Liver (tissue), 8 donors: ENCODE measurements at regions not wholly inside any gene's neighbourhood (a gene's known extent, or its start where the extent isn't known, plus 50 kb on each side); places are given as distances from the start of the nearest gene placed in this dataset.

Source experiments
- DNase-seq: peaks from one replicate; pipeline ENCODE4 v3.0.0-alpha.2; 2017; ENCODE audit warnings: low spot score
- H3K27ac ChIP-seq, 2 donors: one replicate each; pipeline ENCODE4 v1.7.0; 2013; ENCODE audit warnings: inconsistent platforms in 2 of 2, low read length in 2 of 2, control low read depth in 1 of 2, low read depth in 1 of 2, mild to moderate bottlenecking in 1 of 2
- H3K27me3 ChIP-seq, 4 donors: one replicate each; pipeline versions ENCODE4 v1.6.1 to v1.7.0; 2013; ENCODE audit warnings: low read length in 3 of 4, inconsistent platforms in 1 of 4, mild to moderate bottlenecking in 1 of 4, moderate library complexity in 1 of 4; ENCODE audit not compliant: control insufficient read depth in 4 of 4, insufficient read depth in 4 of 4
- H3K36me3 ChIP-seq, 4 donors: one replicate each; pipeline versions ENCODE4 v1.6.1 to v1.7.0; 2013; ENCODE audit warnings: low read length in 3 of 4, mild to moderate bottlenecking in 3 of 4, low read depth in 1 of 4, moderate library complexity in 1 of 4; ENCODE audit not compliant: control insufficient read depth in 4 of 4, insufficient read depth in 3 of 4
- H3K4me1 ChIP-seq, 4 donors: one replicate each; pipeline versions ENCODE4 v1.6.1 to v1.7.0; 2013; ENCODE audit warnings: low read length in 3 of 4, mild to moderate bottlenecking in 3 of 4, moderate library complexity in 1 of 4; ENCODE audit not compliant: control insufficient read depth in 4 of 4, insufficient read depth in 4 of 4
- H3K4me3 ChIP-seq, 3 donors: one replicate each; pipeline versions ENCODE4 v1.6.1 to v1.7.0; 2013; ENCODE audit warnings: low read length in 3 of 3, control low read depth in 1 of 3, low read depth in 1 of 3, mild to moderate bottlenecking in 1 of 3
- H3K9ac ChIP-seq, 2 donors: one replicate each; pipeline ENCODE4 v1.7.0; 2013; ENCODE audit warnings: low read length in 2 of 2, mild to moderate bottlenecking in 2 of 2, moderate library complexity in 2 of 2, control low read depth in 1 of 2, low read depth in 1 of 2
- H3K9me3 ChIP-seq, 4 donors: one replicate each; pipeline versions ENCODE4 v1.6.1 to v1.7.0; 2013; ENCODE audit warnings: low read length in 3 of 4; ENCODE audit not compliant: control insufficient read depth in 4 of 4
- ATF3 ChIP-seq: IDR thresholded peaks from 2 replicates; pipeline ENCODE4 v1.6.1; 2016; ENCODE audit warnings: antibody characterized with exemption
- CTCF ChIP-seq: fragments of 150-350 bp; IDR thresholded peaks from 2 replicates; pipeline ENCODE4 v1.5.1; 2017; ENCODE audit warnings: improper control_type of control experiment, low read depth, low read length; ENCODE audit not compliant: missing input control
- EGR1 ChIP-seq, 2 donors: IDR thresholded peaks; 2 replicates each; pipeline ENCODE4 v1.6.1; 2016 to 2018; ENCODE audit warnings: antibody characterized with exemption in 2 of 2, low read depth in 2 of 2
- FOXA1 ChIP-seq: IDR thresholded peaks from 2 replicates; pipeline ENCODE4 v1.6.1; 2016; ENCODE audit warnings: antibody characterized with exemption
- FOXA2 ChIP-seq: IDR thresholded peaks from 2 replicates; pipeline ENCODE4 v1.6.1; 2016; ENCODE audit warnings: antibody characterized with exemption
- GABPA ChIP-seq, 2 donors: IDR thresholded peaks in 1 of 2; conservative IDR thresholded peaks in 1 of 2; 2 replicates each; pipeline ENCODE4 v1.6.1; 2016; ENCODE audit warnings: antibody characterized with exemption in 2 of 2, mild to moderate bottlenecking in 1 of 2, moderate library complexity in 1 of 2
- HNF4A ChIP-seq, 2 donors: conservative IDR thresholded peaks; 2 replicates each; pipeline ENCODE4 v1.6.1; 2016; ENCODE audit warnings: antibody characterized with exemption in 2 of 2, mild to moderate bottlenecking in 2 of 2
- HNF4G ChIP-seq: IDR thresholded peaks from 2 replicates; pipeline ENCODE4 v1.6.1; 2016; ENCODE audit warnings: antibody characterized with exemption
- JUND ChIP-seq, 2 donors: IDR thresholded peaks; 2 replicates each; pipeline ENCODE4 v1.6.1; 2016; ENCODE audit warnings: antibody characterized with exemption in 2 of 2
- NR2F2 ChIP-seq: IDR thresholded peaks from 2 replicates; pipeline ENCODE4 v1.6.1; 2016; ENCODE audit warnings: antibody characterized with exemption
- RAD21 ChIP-seq, 2 donors: IDR thresholded peaks; 2 replicates each; pipeline ENCODE4 v1.6.1; 2016; ENCODE audit warnings: antibody characterized with exemption in 2 of 2, mild to moderate bottlenecking in 2 of 2
- REST ChIP-seq: IDR thresholded peaks from 2 replicates; pipeline ENCODE4 v1.6.1; 2016; ENCODE audit warnings: antibody characterized with exemption, mild to moderate bottlenecking
- RXRA ChIP-seq, 2 donors: IDR thresholded peaks; 2 replicates each; pipeline ENCODE4 v1.6.1; 2017 to 2018; ENCODE audit warnings: antibody characterized with exemption in 2 of 2, mild to moderate bottlenecking in 1 of 2
- SP1 ChIP-seq: IDR thresholded peaks from 2 replicates; pipeline ENCODE4 v1.6.1; 2018; ENCODE audit warnings: antibody characterized with exemption, mild to moderate bottlenecking
- TAF1 ChIP-seq: conservative IDR thresholded peaks from 2 replicates; pipeline ENCODE4 v1.6.1; 2016; ENCODE audit warnings: antibody characterized with exemption, mild to moderate bottlenecking
- YY1 ChIP-seq: IDR thresholded peaks from 2 replicates; pipeline ENCODE4 v1.6.1; 2016; ENCODE audit warnings: antibody characterized with exemption, mild to moderate bottlenecking
- WGBS: extraction: QIAGEN DNeasy Blood & Tissue Kit; methylation state at CpG from one replicate; pipeline ENCODE4 v1.1.7; 2013; 5-methylcytosine and 5-hydroxymethylcytosine counted together
- TF ChIP-seq, protein P1 (sequence below): IDR thresholded peaks from 2 replicates; pipeline ENCODE4 v1.6.1; 2016; ENCODE audit warnings: antibody characterized with exemption
- TF ChIP-seq, protein P2 (sequence below): IDR thresholded peaks from 2 replicates; pipeline ENCODE4 v1.6.1; 2016; ENCODE audit warnings: antibody characterized with exemption
- donor health status: healthy.
- donor health status: healthy.
- donor health status: healthy.
- donor health status: healthy.
- donor health status: healthy.

GRCh38 chr14:89507926-89508460 lies 91.0 kb upstream of the FOXN3 start:
- TF ChIP-seq HNF4A (conservative IDR thresholded peaks at IDR 0.05) (no peak), NR2F2 (no peak), JUND (IDR thresholded peaks at IDR 0.05) (no peak), FOXA2 (no peak), RAD21 (IDR thresholded peaks at IDR 0.05) (no peak), GABPA (IDR thresholded peaks at IDR 0.05 in 1 of 2, conservative IDR thresholded peaks at IDR 0.05 in 1 of 2) (no peak), FOXA1 (no peak), RXRA (IDR thresholded peaks at IDR 0.05) (no peak), TAF1 (no peak), SP1 (no peak), HNF4G (no peak), ATF3 (no peak), REST (no peak), YY1 (no peak), CTCF (no peak), EGR1 (IDR thresholded peaks at IDR 0.05; ENCODE audit: low read depth in 2 of 2) (no peak)
- TF ChIP-seq, protein P1, sequence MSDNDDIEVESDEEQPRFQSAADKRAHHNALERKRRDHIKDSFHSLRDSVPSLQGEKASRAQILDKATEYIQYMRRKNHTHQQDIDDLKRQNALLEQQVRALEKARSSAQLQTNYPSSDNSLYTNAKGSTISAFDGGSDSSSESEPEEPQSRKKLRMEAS: no peak
- TF ChIP-seq, protein P2, sequence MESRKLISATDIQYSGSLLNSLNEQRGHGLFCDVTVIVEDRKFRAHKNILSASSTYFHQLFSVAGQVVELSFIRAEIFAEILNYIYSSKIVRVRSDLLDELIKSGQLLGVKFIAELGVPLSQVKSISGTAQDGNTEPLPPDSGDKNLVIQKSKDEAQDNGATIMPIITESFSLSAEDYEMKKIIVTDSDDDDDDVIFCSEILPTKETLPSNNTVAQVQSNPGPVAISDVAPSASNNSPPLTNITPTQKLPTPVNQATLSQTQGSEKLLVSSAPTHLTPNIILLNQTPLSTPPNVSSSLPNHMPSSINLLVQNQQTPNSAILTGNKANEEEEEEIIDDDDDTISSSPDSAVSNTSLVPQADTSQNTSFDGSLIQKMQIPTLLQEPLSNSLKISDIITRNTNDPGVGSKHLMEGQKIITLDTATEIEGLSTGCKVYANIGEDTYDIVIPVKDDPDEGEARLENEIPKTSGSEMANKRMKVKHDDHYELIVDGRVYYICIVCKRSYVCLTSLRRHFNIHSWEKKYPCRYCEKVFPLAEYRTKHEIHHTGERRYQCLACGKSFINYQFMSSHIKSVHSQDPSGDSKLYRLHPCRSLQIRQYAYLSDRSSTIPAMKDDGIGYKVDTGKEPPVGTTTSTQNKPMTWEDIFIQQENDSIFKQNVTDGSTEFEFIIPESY: no peak
- no peak overlapping the region for H3K4me3 ChIP-seq
- H3K9ac ChIP-seq: no peak overlapping the region
- H3K9me3 ChIP-seq: no peaks in the 10 kb centered on the region
- DNase-seq: no peak
- peaks cover 2 to 13% (median 9%) of the 10 kb centered on the region in 4 donors for H3K4me1 ChIP-seq
- H3K27ac ChIP-seq: no peak overlapping the region
- WGBS: 84% methylated on average over 7 of the region's 7 CpGs
- H3K27me3 ChIP-seq: no peaks in the 10 kb centered on the region
- H3K36me3 ChIP-seq: peaks cover 0 to 2% (median 0%) of the 10 kb centered on the region in 4 donors
